Fibroblast of peridontal ligament (primary cell): ENCODE measurements at regions not wholly inside any gene's neighbourhood (a gene's known extent, or its start where the extent isn't known, plus 50 kb on each side); places are given as distances from the start of the nearest gene placed in this dataset.
A peak's percentile ranks its signal among the peaks of the same experiment; 100 is the strongest.
"Not testable (repeated sequence)": the region's sequence is repeated elsewhere in the genome, so short reads cannot be mapped to it uniquely, and the experiment has no call there.

Source experiments
- DNase-seq: peaks from one replicate; pipeline ENCODE4 v3.0.0-alpha.2; 2010; ENCODE audit errors: extremely low read depth

DNA sequence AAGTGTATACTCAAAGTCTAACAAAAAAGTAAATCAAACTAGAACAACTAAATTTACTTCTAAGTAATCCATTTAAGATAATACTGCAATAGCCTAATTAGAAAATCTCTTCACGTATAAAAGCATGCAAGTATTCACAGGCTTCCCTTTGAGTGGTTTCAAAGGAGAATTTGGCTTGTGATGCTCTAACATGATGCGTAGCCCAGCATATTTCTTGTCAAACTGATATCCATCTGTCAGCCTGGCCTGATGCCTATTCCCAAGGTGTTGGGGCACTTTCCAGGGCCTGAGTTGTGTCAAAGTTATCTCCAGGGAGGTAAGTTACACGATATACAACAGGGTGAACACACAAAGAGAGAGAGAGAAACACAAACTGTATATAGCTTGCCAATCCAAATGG, 287.0 kb upstream of the MAGEB18 start:
- DNase-seq: no peak

DNA sequence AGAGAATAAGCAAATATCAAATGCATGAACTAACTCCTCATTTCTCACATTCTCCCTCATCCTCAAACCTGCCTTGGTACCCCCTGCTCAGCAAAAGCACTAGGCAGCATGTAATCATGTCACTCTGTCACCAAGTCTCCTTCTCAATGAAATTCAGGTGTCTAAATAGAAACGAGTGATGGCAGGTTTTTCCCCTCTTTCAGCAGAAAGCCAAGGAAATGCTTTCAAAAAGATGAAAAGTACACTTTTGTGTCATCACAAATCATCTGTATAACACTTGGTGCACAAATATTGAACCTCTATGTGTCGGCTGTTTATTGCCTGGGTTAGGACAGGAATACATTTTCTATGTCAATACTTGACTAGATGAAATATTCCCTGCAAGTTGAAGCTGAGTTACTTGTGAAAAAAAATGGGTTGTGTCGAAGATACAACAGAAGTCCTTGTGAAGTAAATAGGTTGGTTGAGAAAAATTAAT, 285.1 kb upstream of the MAGEB18 start:
- no peak for DNase-seq

DNA sequence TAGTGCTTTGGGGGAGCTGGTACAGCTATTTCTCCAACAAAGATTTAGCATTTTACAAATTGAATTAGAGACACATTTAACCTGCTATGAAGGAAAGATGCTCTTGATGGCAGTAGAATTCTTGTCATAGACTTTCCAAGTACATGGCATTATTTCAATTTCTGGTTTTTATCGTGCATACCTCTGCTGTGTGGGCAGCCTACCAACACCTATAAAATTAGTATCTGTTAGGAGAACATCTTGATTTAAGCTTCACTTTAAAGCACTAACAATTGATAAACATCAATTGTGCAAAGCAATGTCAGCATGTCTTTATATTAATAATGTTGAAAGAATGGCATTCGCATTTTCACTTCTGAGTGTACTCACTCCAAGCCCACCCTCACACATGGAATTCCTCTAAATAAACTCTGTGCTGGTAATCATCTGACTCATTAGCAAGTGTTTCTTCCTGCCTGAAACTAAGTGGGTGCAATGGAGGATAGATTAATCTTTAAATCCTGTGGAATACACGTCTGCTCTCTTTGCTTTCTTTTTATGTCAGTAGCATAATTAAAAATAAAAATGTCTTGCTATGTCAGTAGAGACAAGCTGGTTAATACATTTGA, 279.8 kb upstream of the MAGEB18 start:
- DNase-seq: no peak

DNA sequence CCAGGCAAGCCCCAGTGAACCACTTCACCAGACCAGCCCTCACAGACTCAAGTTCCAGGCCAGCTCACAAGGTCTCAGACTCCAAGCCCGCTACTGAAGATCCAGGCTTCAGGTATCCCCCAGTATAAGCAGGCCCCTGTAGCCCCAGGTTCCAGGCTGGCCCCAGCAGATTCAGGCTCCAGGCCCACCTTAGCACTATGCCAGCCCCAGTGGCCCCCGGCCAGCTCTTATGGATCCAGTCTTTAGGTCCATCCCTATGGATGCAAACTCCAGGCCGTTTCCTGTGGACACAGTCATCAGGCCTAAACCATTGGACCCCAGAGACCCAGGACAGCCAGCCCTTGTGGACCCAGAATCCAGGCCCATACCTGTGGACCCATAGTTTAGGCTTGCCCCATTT, 277.8 kb upstream of the MAGEB18 start:
- no peak for DNase-seq

DNA sequence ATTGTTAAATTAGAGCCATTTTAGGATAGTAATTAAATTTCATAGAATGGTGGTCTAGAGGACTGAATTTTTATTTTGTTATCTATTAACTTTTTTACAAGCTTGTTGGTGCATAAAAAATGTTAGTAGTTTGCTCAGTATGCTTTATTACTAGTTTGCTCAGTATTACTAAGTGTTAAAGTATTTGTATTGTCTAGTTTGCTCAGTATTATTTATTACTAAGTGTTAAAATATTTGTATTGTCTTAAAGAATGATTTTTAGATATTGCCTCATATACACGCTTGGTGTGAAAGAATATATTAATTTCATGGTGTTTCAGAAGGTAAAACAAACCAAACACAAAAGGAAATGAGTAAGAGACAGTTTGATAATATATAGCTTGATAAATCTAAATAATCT, 268.4 kb upstream of the MAGEB18 start:
- DNase-seq: no peak

DNA sequence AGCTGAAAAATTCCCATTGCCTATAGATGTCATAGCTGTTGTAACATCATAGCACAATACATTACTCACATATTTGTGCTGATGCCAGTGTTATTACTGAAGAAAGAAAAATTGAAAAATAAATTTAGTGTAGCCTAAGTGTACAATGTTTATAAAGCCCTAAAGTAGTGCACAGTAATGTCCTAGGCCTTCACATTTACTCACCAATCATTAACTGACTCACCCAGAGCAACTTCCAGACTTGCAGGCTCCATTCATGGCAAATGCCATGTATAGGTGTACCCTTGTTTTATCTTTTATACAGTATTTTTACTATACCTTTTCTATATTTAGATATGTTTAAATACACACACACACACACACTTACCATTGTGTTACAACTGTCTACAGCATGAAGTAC, 265.4 kb upstream of the MAGEB18 start:
- no peak for DNase-seq

DNA sequence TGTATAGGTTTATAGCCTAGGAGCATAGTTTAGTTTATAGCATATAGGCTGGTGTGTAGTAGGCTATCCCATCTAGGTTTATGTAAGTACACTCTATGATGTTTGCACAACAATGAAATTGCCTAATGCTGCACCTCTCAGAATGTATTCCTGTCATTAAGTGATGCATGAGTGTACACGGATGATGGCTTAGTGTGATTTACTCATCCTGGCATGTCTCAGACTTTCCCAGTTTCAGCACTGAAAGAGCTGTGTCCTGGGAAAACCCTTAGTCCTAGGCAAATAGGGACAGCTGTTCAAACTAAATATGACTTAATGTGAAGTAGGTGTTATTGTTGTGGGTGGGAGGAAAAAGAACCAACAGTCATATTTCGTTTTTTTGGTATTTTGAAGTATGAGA, 264.9 kb upstream of the MAGEB18 start:
- no peak for DNase-seq

DNA sequence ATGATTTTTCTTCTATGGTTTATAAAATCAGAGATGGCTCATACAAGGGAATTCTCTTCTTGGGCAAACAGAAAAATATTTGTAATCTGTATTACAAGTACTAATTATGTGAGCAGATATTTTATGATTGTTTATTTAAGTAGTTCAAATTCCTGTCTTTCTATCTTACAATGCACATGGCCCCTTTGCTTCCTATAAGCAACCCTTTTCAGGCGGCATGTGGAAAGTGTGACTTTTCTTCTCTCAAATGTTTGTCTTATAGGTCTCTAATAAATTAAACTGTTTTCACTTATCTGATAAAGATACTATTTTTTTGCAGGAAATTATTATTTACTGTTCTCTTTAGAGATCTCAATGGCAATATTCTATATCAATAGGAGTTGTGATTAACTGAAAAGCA, 259.3 kb upstream of the MAGEB18 start:
- DNase-seq: no peak

DNA sequence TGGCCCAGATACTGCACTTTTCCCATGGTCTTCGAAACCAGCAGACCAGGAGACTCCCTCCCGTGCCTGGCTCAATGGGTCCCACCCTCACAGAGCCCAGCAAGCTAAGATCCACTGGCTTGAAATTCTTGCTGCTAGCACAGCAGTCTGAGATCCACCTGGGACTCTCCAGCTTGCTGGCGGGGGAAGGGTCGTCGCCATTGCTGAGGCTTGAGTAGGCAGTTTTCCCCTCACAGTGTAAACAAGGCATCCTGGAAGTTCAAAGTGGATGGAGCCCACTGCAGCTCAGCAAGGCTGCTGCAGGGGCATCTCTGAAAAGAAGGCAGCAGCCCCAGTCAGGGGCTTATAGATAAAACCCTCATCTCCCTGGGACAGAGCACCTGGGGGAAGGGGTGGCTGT, 255.6 kb upstream of the MAGEB18 start:
- DNase-seq: not testable (repeated sequence)

DNA sequence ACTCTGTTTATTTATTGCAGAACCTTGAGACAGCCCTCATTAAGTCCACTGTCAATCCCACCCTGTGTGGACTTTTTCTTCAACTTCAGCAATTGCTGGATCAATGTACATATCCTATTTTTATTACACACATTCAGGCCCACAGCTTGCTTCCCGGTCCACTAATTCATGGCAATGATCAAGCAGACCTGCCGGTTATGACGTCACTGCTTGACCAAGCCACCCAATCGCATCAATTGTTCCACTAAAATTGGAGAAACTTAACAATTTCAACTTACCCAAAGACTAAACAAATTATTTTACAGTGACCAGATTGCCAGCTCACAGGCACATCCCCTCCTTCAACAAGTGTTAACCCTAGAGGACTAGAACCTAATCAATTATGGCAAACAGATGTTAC, 240.4 kb upstream of the MAGEB18 start:
- DNase-seq: no peak

DNA sequence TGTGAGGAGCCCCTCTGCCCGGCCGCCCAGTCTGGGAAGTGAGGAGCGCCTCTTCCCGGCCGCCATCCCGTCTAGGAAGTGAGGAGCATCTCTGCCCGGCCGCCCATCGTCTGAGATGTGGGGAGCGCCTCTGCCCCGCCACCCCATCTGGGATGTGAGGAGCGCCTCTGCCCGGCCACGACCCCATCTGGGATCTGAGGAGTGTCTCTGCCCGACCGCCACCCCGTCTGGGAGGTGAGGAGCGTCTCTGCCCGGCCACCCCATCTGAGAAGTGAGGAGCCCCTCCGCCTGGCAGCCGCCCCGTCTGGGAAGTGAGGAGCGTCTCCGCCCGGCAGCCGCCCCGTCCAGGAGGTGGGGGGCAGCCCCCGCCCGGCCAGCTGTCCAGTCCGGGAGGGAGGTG, 232.4 kb upstream of the MAGEB18 start:
- DNase-seq: not testable (repeated sequence)

DNA sequence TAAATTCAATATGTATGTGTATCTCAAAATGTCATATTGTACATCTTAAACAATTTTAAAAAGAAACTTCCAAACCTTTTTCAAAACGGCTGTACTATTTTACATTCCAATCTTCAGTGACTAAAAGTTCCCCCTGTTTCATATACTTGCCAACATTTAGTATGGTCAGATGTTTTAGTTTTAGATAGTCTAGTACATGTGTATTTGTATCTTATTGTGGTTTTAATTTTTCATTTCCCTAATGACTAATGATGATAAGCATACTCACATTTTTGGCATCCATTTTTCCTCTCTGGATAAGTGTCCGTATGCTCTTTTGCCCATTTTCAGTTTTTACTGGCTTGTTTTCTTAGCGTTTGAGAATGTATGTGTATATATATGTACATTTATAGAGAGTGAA, 212.2 kb upstream of the MAGEB18 start:
- DNase-seq: no peak

DNA sequence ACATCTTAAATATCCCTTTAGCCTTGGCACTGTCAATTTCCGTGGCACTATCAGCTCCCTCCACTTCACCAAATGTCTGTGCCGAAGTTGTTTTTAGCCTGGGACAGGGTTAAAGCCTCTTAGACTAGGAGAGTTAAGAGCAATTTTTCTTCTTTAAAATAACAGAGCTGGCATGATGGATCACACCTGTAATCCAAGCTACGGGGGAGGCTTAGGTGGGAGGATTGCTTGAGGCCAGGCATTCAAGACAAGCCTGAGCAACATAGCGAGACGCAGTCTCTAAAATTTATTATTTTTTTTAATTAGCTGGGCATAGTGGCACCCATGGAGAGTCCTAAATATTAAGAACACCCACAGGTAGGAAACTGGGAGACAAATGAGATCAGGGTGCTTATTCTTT, 209.8 kb upstream of the MAGEB18 start:
- no peak for DNase-seq

DNA sequence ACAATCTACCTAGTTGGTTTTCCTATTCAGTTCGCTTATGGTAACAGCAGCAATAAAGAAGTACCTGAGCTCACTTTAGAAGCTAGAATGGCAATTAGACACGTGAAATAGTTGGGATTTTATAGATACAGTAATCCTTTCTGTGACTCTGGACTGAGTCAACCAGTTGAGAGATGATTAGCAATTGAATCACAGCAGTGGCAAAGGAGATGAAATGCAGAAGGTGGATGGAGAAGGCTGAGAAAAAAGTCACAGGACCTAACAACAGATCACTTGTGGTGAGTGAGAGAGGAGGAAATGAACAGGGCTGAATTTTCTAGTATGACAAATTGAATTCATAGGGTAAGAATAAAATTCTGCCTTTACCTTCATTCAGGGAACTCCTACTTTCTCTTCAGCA, 197.1 kb upstream of the MAGEB18 start:
- no peak for DNase-seq

DNA sequence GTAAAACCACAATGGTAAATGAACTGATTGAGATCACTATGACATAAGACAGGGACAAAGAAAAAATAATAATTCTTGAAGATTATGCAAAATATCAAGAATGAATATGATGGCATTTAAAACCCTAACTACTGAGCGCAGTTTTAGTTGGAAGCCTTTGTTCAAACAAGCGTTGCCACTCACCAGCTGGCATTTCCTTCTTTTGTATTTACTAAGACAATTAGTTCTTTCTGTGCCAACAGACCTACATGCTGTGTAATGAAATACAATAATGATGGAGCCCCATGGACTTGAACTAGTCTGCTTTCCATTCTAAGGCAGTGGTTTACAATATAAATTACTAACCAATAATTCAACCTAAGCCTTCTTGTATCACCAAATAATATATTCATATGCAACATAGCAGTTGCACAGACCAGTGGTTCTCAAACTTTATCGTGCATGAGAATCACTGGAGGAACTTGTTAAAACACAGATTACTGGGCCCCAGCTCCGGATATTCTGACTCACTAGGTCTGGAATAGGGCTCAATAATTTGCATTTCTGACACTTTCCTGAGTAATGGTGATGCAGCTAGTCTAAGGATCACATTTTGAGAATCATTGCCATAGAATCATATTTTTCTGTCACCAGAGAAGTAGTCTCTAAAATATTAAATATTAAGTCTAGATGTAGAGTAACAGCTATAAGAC, 196.4 kb upstream of the MAGEB18 start:
- DNase-seq: no peak

DNA sequence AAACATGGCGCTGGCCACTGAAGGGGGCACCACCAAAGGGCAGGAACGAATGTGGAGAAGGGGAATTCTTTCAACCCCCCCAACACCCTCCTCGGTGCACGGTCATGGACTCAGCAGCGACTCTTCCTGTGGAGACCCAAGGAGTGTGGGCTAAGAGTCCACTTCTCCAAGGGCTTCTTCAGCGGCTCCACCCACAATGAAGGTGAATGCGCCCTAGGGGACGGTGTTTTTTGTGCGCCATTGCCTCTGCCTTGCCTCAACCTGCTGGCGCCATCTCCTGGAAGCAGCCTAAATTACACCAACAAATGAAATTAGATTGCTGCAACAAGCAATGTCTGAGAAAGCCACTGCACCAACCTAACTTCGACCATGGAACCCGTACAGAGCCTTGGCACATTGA, 169.2 kb upstream of the MAGEB18 start:
- DNase-seq: peak; percentile 5

DNA sequence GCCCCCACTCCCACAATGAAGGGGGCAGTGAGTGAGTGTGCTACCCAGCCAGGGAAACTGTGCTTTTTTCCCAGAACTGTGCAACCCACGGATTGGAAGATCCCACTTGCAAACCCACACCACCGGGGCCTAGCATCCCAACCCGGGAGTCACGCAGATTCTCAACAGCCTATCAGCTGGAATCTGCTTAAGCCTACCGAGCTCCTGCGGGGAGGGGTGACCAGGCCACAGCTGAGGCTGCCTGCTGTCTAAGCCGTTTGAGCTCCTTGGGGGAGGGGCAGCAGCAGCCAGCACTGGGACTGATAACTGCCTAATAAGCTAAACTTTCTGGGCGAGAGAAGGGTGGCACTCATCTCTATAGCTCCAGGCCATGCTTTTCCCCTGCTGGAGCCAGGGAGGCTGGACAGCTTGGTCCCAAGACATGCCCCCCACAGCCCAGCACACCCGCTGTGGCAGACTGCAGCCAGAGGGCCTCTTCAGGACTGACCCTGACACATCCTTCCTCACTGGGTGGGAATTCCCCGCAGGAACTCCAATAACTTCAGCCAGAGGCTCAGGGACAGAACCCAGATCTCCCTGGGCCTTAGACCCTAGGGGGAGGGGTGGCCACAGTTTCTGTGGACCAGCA, 161.3 kb upstream of the MAGEB18 start:
- DNase-seq: no peak

DNA sequence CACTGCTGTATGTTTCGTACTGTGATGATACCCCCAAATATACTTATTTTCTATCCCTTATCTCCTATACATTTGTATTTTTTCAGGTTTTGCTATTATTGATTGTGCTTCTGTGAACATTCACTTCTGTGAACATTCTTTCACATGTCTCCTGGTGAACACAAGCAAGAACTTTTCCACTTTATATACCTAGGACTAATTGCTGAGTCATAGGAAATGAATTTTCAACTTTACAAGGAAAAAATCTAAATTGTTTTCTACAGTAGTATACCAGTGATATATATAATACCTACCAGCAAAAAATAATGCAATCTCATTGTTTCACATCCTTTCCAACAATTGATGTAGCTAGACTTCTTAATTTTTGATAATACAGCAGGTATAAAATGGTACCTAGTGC, 139.5 kb upstream of the MAGEB18 start:
- DNase-seq: no peak

DNA sequence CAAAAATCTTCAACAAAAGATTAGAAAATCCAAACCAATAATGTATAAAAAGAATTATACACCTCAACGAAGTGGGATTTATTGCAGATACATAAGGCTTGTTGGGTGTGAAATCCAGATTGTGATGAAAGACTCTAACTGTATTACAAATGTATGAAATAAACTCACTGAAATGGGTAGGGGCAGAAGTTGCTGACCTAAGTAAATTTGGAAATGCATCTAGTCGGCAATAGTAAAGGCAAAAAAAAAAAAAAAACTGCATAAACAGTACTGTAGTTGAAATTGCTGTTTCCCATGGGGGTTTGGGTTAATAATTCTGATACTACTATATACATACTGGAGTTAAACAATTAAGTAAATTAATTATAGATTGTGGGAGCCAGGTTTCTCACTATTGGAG, 130.7 kb upstream of the MAGEB18 start:
- DNase-seq: no peak

DNA sequence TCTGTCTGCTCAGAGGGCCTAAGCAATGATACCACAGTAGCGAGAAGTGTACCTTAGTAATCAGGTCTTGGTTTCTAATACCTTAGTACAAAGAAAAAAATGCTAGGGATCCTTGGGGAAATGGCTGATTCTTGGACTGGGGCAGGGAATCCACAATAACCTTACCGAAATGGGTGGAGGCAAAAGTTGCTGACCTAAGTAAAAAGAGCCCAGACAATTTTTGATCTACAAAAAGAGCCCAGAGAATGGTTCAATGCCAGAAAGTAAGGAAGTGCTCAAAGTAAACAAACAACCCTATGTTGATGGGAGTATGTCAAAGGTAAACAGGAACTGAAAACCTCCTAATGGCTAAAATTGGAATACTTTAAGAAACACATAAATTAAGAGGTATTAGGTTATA, 130.1 kb upstream of the MAGEB18 start:
- DNase-seq: no peak

DNA sequence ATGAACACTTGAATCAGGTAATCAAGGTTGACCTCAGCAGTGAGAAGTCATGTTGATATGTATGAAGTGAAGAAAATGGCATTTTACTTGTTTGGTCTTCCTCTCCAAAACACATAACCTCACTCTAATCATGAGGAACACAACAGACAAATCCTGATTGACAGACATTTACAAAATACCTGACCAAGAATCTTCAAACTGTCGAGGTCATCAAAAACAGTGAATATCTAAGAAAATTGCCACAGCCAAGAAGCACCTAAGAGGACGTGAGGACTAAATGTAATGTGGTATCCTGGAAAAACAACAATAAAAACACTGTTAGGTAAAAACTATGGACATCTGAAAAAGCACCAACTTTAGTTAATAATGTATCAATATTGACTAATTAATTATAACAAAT, 129.5 kb upstream of the MAGEB18 start:
- DNase-seq: no peak

DNA sequence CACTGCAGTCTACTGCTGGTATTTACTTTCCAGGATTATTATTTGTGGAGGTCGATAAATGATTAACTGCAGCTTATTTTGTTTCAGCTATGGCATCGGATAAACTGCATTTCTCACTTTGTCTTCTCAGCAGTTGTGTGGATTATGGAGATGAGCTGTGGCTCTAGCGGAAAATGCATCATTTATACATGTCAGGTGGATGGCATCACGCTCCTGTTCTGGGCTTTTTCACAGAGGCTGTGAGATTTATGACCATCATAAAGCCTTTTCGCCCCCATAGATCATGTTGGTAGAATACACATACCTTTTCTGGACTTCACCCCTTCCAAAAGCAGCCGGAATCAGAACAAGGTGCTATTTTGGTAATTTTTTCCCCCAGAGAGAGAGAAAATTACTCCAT, 118.8 kb upstream of the MAGEB18 start:
- no peak for DNase-seq

DNA sequence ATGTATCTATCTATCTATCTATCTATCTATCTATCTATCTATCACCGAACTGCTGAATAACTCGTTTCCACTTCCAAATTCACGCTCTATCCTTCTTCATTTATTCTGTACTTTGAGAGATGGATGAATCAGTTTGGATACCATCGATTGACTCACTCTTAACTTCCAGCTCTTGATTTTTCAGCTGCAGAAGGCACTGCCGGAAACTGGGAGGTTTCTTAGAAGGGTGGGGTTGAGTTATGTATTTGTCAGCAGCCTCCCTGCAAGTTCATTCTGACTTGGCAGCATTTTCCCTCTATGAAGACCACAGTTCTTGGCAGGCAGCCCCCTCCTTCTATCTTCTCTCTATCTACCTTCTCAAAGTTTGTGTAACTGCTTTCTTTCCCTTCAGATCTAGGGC, 112.0 kb upstream of the MAGEB18 start:
- no peak for DNase-seq
